Sigmoid colon (tissue), 4 donors: ENCODE measurements at regions not wholly inside any gene's neighbourhood (a gene's known extent, or its start where the extent isn't known, plus 50 kb on each side); places are given as distances from the start of the nearest gene placed in this dataset.

Experiments
- CTCF ChIP-seq, 4 experiments: fragments of 450-650 bp in 3 of 4; fragments of 200-600 bp in 1 of 4; IDR thresholded peaks; one replicate each; pipeline ENCODE4 v1.5.1; 2016 to 2019; ENCODE audit warnings: antibody characterized with exemption in 4 of 4, mild to moderate bottlenecking in 3 of 4, moderate library complexity in 2 of 4
- POLR2AphosphoS5 ChIP-seq, 4 donors: sonication (generic); formaldehyde crosslinking; IDR thresholded peaks; one replicate each; pipeline ENCODE4 v1.6.1; 2017; ENCODE audit warnings: antibody characterized with exemption in 4 of 4

- TF ChIP-seq CTCF (IDR thresholded peaks at IDR 0.05) (no peak), POLR2AphosphoS5 (IDR thresholded peaks at IDR 0.05) (no peak)
Measured at GRCh38 chr5:2193142-2193541, 310.4 kb upstream of the IRX4 start.
